WTC11 (cell line): ENCODE measurements at regions not wholly inside any gene's neighbourhood (a gene's known extent, or its start where the extent isn't known, plus 50 kb on each side); places are given as distances from the start of the nearest gene placed in this dataset.

Experiments
- RORB ChIP-seq: fragments of 250-450 bp; sonication (Bioruptor Pico); IDR thresholded peaks from 2 replicates; pipeline ENCODE4 v1.9.0; 2021; ENCODE audit warnings: mild to moderate bottlenecking
- ZBTB43 ChIP-seq: sonication (generic); formaldehyde crosslinking; IDR thresholded peaks from 2 replicates; pipeline ENCODE4 v1.8.1; 2023; ENCODE audit warnings: mild to moderate bottlenecking, missing genetic modification reagents
- TF ChIP-seq, protein P1 (sequence below): fragments of 200-600 bp; IDR thresholded peaks from 2 replicates; pipeline ENCODE4 v1.8.0; 2022; ENCODE audit warnings: antibody characterized with exemption

DNA sequence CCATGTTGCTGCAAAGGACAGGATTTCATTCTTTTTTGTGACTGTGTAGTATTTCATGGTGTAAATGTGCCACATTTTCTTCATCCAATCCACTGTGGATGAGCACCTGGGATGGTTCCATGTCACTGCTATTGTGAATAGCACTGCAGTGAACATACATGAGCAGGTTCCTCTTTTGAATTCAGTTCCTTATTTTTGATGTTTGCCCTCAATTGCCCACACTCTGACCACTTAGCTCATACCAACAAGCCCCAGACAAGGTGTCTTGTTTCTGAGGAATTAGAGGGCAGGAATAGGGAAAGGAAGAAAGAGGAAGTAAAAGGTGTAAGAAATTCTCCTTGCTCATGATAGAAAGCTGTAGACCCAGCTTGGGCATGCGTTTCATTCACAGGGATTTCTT lies 244.2 kb upstream of the ZNF507 start:
- TF ChIP-seq RORB (CRISPR knock-in tag), result no peak
- no peak for TF ChIP-seq ZBTB43 (CRISPR knock-in tag)
- TF ChIP-seq, protein P1, sequence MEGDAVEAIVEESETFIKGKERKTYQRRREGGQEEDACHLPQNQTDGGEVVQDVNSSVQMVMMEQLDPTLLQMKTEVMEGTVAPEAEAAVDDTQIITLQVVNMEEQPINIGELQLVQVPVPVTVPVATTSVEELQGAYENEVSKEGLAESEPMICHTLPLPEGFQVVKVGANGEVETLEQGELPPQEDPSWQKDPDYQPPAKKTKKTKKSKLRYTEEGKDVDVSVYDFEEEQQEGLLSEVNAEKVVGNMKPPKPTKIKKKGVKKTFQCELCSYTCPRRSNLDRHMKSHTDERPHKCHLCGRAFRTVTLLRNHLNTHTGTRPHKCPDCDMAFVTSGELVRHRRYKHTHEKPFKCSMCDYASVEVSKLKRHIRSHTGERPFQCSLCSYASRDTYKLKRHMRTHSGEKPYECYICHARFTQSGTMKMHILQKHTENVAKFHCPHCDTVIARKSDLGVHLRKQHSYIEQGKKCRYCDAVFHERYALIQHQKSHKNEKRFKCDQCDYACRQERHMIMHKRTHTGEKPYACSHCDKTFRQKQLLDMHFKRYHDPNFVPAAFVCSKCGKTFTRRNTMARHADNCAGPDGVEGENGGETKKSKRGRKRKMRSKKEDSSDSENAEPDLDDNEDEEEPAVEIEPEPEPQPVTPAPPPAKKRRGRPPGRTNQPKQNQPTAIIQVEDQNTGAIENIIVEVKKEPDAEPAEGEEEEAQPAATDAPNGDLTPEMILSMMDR, result no peak
